Progenitor cell of endocrine pancreas (in vitro differentiated cells): ENCODE measurements at regions not wholly inside any gene's neighbourhood (a gene's known extent, or its start where the extent isn't known, plus 50 kb on each side); places are given as distances from the start of the nearest gene placed in this dataset.
"Not testable (repeated sequence)": the region's sequence is repeated elsewhere in the genome, so short reads cannot be mapped to it uniquely, and the experiment has no call there.

Experiments
- DNase-seq: peaks from one replicate; pipeline ENCODE4 v3.0.0; 2021; ENCODE audit warnings: low spot score; ENCODE audit not compliant: unreplicated experiment
- H3K27ac Mint-ChIP-seq: 2 replicates; pipeline ENCODE4 v1.8.0; 2021; ENCODE audit warnings: mild to moderate bottlenecking, moderate library complexity, mixed read lengths
- H3K27me3 Mint-ChIP-seq: 2 replicates; pipeline ENCODE4 v1.8.0; 2021; ENCODE audit warnings: mixed read lengths
- H3K36me3 Mint-ChIP-seq: 2 replicates; pipeline ENCODE4 v1.8.0; 2022; ENCODE audit warnings: mixed read lengths; ENCODE audit not compliant: insufficient read depth
- H3K4me1 Mint-ChIP-seq: 2 replicates; pipeline ENCODE4 v1.8.0; 2021; ENCODE audit warnings: low read depth, mixed read lengths
- H3K4me3 Mint-ChIP-seq: 2 replicates; pipeline ENCODE4 v1.8.0; 2021; ENCODE audit warnings: low read depth, mild to moderate bottlenecking, moderate library complexity, mixed read lengths
- H3K9me3 Mint-ChIP-seq: 2 replicates; pipeline ENCODE4 v1.8.0; 2021; ENCODE audit warnings: low read depth, mixed read lengths
- TF ChIP-seq, protein P1 (sequence below): fragments of 200-600 bp; sonication (generic); IDR thresholded peaks from one replicate; pipeline ENCODE4 v1.5.0; 2021; ENCODE audit warnings: antibody characterized with exemption, mild to moderate bottlenecking; ENCODE audit not compliant: unreplicated experiment

DNA sequence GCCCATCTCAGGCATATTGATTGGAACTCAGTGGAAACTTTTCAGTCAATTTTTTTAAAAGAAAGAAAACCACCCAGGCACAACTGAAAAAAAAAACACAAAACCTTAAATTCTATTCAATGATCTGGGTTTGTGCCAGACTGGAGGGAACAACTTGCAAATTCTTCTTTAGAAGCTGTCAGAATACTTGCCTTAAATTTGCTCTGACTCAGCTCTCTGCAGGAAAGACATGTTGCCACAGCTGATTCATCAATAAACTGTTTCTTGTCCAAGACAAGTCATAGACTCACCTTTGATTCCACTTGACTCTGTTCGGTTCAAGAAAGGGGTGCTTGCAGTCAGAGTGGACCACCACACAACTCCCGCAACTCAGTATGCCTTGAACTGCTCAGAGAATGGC lies 117.8 kb upstream of the F13A1 start:
- Mint-ChIP-seq H3K27ac (no peak overlapping the region), H3K4me3 (no peak overlapping the region), H3K36me3 (no peaks in the 10 kb centered on the region), H3K4me1 (no peaks in the 10 kb centered on the region), H3K27me3 (no peaks in the 10 kb centered on the region), H3K9me3 (peaks cover 6% of the 10 kb centered on the region)
- no peak for DNase-seq
- TF ChIP-seq, protein P1, sequence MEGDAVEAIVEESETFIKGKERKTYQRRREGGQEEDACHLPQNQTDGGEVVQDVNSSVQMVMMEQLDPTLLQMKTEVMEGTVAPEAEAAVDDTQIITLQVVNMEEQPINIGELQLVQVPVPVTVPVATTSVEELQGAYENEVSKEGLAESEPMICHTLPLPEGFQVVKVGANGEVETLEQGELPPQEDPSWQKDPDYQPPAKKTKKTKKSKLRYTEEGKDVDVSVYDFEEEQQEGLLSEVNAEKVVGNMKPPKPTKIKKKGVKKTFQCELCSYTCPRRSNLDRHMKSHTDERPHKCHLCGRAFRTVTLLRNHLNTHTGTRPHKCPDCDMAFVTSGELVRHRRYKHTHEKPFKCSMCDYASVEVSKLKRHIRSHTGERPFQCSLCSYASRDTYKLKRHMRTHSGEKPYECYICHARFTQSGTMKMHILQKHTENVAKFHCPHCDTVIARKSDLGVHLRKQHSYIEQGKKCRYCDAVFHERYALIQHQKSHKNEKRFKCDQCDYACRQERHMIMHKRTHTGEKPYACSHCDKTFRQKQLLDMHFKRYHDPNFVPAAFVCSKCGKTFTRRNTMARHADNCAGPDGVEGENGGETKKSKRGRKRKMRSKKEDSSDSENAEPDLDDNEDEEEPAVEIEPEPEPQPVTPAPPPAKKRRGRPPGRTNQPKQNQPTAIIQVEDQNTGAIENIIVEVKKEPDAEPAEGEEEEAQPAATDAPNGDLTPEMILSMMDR: no peak

DNA sequence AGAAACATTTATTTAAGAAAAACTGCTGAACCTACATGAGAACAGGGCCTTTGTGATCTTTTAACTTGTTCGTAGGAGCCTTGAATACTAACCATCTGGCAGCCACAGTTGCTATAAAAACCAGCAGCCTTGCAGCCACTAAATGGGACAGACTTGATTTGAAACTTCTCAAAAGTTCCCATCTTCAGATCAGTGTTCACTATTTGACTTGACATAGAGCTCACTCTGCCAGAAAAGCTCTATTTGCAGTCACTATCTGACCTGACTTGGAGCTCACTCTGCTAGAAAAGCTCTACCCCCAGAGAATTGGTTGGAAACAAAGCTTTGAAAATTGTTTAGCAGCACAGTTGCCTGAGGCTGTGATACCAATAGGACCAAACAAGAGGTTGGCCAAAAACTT lies 119.3 kb upstream of the F13A1 start:
- TF ChIP-seq, protein P1: no peak
- Mint-ChIP-seq H3K4me3 (no peak overlapping the region), H3K4me1 (no peaks in the 10 kb centered on the region), H3K36me3 (no peaks in the 10 kb centered on the region), H3K27me3 (no peaks in the 10 kb centered on the region), H3K9me3 (peaks cover 6% of the 10 kb centered on the region), H3K27ac (no peak overlapping the region)
- DNase-seq: no peak

- H3K4me1 Mint-ChIP-seq: no peaks in the 10 kb centered on the region
- DNase-seq: no peak
- no peaks in the 10 kb centered on the region for H3K9me3 Mint-ChIP-seq
- TF ChIP-seq, protein P1: no peak
- H3K27me3 Mint-ChIP-seq: peaks cover 12% of the 10 kb centered on the region
- H3K4me3 Mint-ChIP-seq: no peak overlapping the region
- no peak overlapping the region for H3K27ac Mint-ChIP-seq
- H3K36me3 Mint-ChIP-seq: no peaks in the 10 kb centered on the region
Measured at GRCh38 chr6:6452002-6452401, 131.5 kb upstream of the F13A1 start.

- no peaks in the 10 kb centered on the region for H3K4me1 Mint-ChIP-seq
Measured at GRCh38 chr6:6453186-6453585, 132.7 kb upstream of the F13A1 start.

DNA sequence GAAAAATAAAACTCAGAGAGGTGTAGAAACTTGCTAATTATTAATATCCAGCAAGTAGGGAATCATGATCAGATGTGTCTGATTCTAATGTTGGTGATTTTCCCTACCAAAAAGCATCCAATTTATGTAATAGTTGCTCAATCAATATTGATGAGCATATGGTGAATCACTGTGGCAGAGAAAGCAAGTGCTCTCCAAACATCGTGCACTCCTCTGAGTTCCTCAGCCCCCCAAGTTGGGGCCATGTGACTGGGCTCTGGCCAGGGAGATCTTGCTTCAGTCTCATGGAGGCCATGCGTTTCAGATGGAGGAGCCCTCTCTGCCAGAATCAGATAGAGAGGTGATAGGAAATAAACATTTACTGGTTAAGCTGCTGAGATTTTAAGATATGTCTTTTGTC lies 133.2 kb upstream of the LY86 start:
- Mint-ChIP-seq H3K4me3 (no peak overlapping the region), H3K36me3 (no peaks in the 10 kb centered on the region), H3K9me3 (peaks cover 3% of the 10 kb centered on the region), H3K27me3 (peaks cover 11% of the 10 kb centered on the region), H3K4me1 (no peaks in the 10 kb centered on the region), H3K27ac (no peak overlapping the region)
- TF ChIP-seq, protein P1: no peak
- DNase-seq: no peak

More at GRCh38 chr6:6453186-6453585, 132.7 kb upstream of the F13A1 start:
- H3K4me3 Mint-ChIP-seq: no peak overlapping the region
- H3K36me3 Mint-ChIP-seq: no peaks in the 10 kb centered on the region
- peaks cover 14% of the 10 kb centered on the region for H3K27me3 Mint-ChIP-seq
- no peak for DNase-seq
- H3K9me3 Mint-ChIP-seq: no peaks in the 10 kb centered on the region
- H3K27ac Mint-ChIP-seq: no peak overlapping the region
- TF ChIP-seq, protein P1: no peak

GRCh38 chr6:6458172-6458571 lies 130.3 kb upstream of the LY86 start:
- DNase-seq: no peak
- H3K27me3 Mint-ChIP-seq: peaks cover 19% of the 10 kb centered on the region
- no peak overlapping the region for H3K27ac Mint-ChIP-seq
- TF ChIP-seq, protein P1: no peak
- no peaks in the 10 kb centered on the region for H3K4me1 Mint-ChIP-seq
- no peak overlapping the region for H3K4me3 Mint-ChIP-seq
- H3K36me3 Mint-ChIP-seq: no peaks in the 10 kb centered on the region
- peaks cover 3% of the 10 kb centered on the region for H3K9me3 Mint-ChIP-seq

DNA sequence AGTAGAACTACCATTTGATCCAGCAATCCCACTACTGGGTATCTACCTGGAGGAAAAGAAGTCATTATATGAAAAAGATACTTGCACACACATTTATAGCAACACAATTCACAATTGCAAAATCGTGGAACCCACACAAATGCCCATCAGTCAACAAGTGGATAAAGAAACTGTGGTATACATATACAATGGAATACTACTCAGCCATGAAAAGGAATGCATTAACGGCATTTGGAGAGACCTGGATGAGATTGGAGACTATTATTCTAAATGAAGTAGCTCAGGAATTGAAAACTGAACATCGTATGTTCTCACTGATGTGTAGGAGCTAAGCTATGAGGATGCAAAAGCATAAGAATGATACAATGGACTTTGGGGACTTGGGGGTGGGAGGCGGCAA lies 128.6 kb upstream of the LY86 start:
- not testable (repeated sequence) for H3K27ac Mint-ChIP-seq

More for the DNA sequence above, 128.6 kb upstream of the LY86 start:
- not testable (repeated sequence) for DNase-seq, H3K4me3 Mint-ChIP-seq, H3K4me1 Mint-ChIP-seq, H3K36me3 Mint-ChIP-seq, H3K9me3 Mint-ChIP-seq
- peaks cover 22% of the 10 kb centered on the region for H3K27me3 Mint-ChIP-seq
